H9 (cell line): ENCODE measurements at regions not wholly inside any gene's neighbourhood (a gene's known extent, or its start where the extent isn't known, plus 50 kb on each side); places are given as distances from the start of the nearest gene placed in this dataset.

Source experiments
- DNase-seq: peaks from one replicate; pipeline ENCODE4 v3.0.0-alpha.2; 2017
- H2AFZ ChIP-seq: one replicate; pipeline ENCODE4 v1.6.1; 2013; ENCODE audit warnings: mild to moderate bottlenecking, low read length, control low read depth, moderate library complexity
- H2AK5ac ChIP-seq: 2 replicates; pipeline ENCODE4 v1.6.1; 2013; ENCODE audit warnings: low read length, control low read depth, mixed read lengths; ENCODE audit not compliant: insufficient read length
- H2BK120ac ChIP-seq: one replicate; pipeline ENCODE4 v1.6.1; 2013; ENCODE audit warnings: low read depth, mild to moderate bottlenecking, low read length, control low read depth, inconsistent platforms; ENCODE audit not compliant: poor library complexity, severe bottlenecking
- H2BK12ac ChIP-seq: 2 replicates; pipeline ENCODE4 v1.6.1; 2013; ENCODE audit warnings: low read length, control low read depth, mixed read lengths, low read depth; ENCODE audit not compliant: insufficient read length
- H2BK15ac ChIP-seq: 2 replicates; pipeline ENCODE4 v1.6.1; 2013; ENCODE audit warnings: low read depth, low read length, control low read depth
- H2BK20ac ChIP-seq: one replicate; pipeline ENCODE4 v1.6.1; 2013; ENCODE audit warnings: low read depth, mild to moderate bottlenecking, low read length, control low read depth, inconsistent platforms; ENCODE audit not compliant: poor library complexity, severe bottlenecking
- H2BK5ac ChIP-seq: 2 replicates; pipeline ENCODE4 v1.6.1; 2013; ENCODE audit warnings: low read length, control low read depth, mixed read lengths; ENCODE audit not compliant: insufficient read length
- H3K14ac ChIP-seq: 2 replicates; pipeline ENCODE4 v1.6.1; 2013; ENCODE audit warnings: low read length, control low read depth; ENCODE audit not compliant: insufficient read depth
- H3K18ac ChIP-seq: 2 replicates; pipeline ENCODE4 v1.6.1; 2013; ENCODE audit warnings: low read depth, mild to moderate bottlenecking, mixed read lengths, low read length, control low read depth; ENCODE audit not compliant: insufficient read length
- H3K23ac ChIP-seq: 2 replicates; pipeline ENCODE4 v1.6.1; 2013; ENCODE audit warnings: low read length, control low read depth, mixed read lengths, low read depth; ENCODE audit not compliant: insufficient read length
- H3K23me2 ChIP-seq: 2 replicates; pipeline ENCODE4 v1.6.1; 2013; ENCODE audit warnings: low read depth, mild to moderate bottlenecking, mixed read lengths, low read length, control low read depth; ENCODE audit not compliant: insufficient read length, poor library complexity, severe bottlenecking
- H3K27ac ChIP-seq: 2 replicates; pipeline ENCODE4 v1.5.1; 2013; ENCODE audit warnings: low read length, control low read depth, mixed read lengths, low read depth; ENCODE audit not compliant: insufficient read length
- H3K27me3 ChIP-seq: 2 replicates; pipeline ENCODE4 v1.6.1; 2013; ENCODE audit warnings: low read length, control low read depth, inconsistent platforms; ENCODE audit not compliant: insufficient read depth
- H3K4ac ChIP-seq: 2 replicates; pipeline ENCODE4 v1.6.1; 2013; ENCODE audit warnings: low read depth, mild to moderate bottlenecking, control low read depth, inconsistent platforms, low read length, moderate library complexity
- H3K4me1 ChIP-seq: 2 replicates; pipeline ENCODE4 v1.6.1; 2013; ENCODE audit warnings: low read length, control low read depth, inconsistent platforms; ENCODE audit not compliant: insufficient read depth
- H3K4me2 ChIP-seq: 2 replicates; pipeline ENCODE4 v1.6.1; 2013; ENCODE audit warnings: low read length, control low read depth, mixed read lengths; ENCODE audit not compliant: insufficient read length, insufficient read depth
- H3K56ac ChIP-seq: 2 replicates; pipeline ENCODE4 v1.6.1; 2013; ENCODE audit warnings: low read depth, mild to moderate bottlenecking, mixed read lengths, low read length, control low read depth; ENCODE audit not compliant: insufficient read length
- H3K79me1 ChIP-seq: 2 replicates; pipeline ENCODE4 v1.6.1; 2013; ENCODE audit warnings: low read depth, mild to moderate bottlenecking, moderate library complexity, low read length, control low read depth, inconsistent platforms; ENCODE audit not compliant: insufficient read depth, poor library complexity, severe bottlenecking
- H3K79me2 ChIP-seq: 2 replicates; pipeline ENCODE4 v1.6.1; 2013; ENCODE audit warnings: low read length, control low read depth, inconsistent platforms; ENCODE audit not compliant: insufficient read depth
- H3K9ac ChIP-seq: 2 replicates; pipeline ENCODE4 v1.6.1; 2013; ENCODE audit warnings: low read length, control low read depth, mixed read lengths; ENCODE audit not compliant: insufficient read length; ENCODE audit errors: extremely low read depth
- H3K9me3 ChIP-seq: one replicate; pipeline ENCODE4 v1.6.1; 2013; ENCODE audit warnings: low read depth, low read length, inconsistent platforms; ENCODE audit not compliant: control insufficient read depth
- H3T11ph ChIP-seq: one replicate; pipeline ENCODE4 v1.6.1; 2013; ENCODE audit warnings: mild to moderate bottlenecking, low read length, control low read depth, inconsistent platforms
- H4K20me1 ChIP-seq: one replicate; pipeline ENCODE4 v1.6.1; 2013; ENCODE audit not compliant: control insufficient read depth, insufficient read length, insufficient read depth
- H4K5ac ChIP-seq: 2 replicates; pipeline ENCODE4 v1.6.1; 2013; ENCODE audit warnings: low read depth, mild to moderate bottlenecking, mixed read lengths, low read length, control low read depth; ENCODE audit not compliant: insufficient read length
- H4K8ac ChIP-seq: replicated peaks from 2 replicates; pipeline ENCODE4 v1.6.1; 2013; ENCODE audit warnings: low read length, control low read depth, mixed read lengths, low read depth; ENCODE audit not compliant: insufficient read length
- H4K91ac ChIP-seq: 2 replicates; pipeline ENCODE4 v1.6.1; 2013; ENCODE audit warnings: low read depth, mild to moderate bottlenecking, moderate library complexity, mixed read lengths, low read length, control low read depth; ENCODE audit not compliant: insufficient read length
- H3K27ac Mint-ChIP-seq, 3 experiments: 2 replicates in 2 of 3; 3 replicates in 1 of 3; pipeline ENCODE4 v1.8.0; 2020 to 2021; ENCODE audit warnings: mixed read lengths in 3 of 3, mild to moderate bottlenecking in 1 of 3, moderate library complexity in 1 of 3
- H3K27me3 Mint-ChIP-seq: 2 replicates; pipeline ENCODE4 v1.8.0; 2021; ENCODE audit warnings: low read depth, mild to moderate bottlenecking, moderate library complexity, mixed read lengths
- H3K36me3 Mint-ChIP-seq, 3 experiments: 2 replicates in 2 of 3; 3 replicates in 1 of 3; pipeline ENCODE4 v1.8.0; 2020 to 2021; ENCODE audit warnings: low read depth in 3 of 3, mixed read lengths in 3 of 3; ENCODE audit not compliant: insufficient read depth in 1 of 3
- H3K4me1 Mint-ChIP-seq, 2 experiments: 2 replicates each; pipeline ENCODE4 v1.8.0; 2020; ENCODE audit warnings: mixed read lengths in 2 of 2
- H3K4me3 Mint-ChIP-seq, 2 experiments: 2 replicates in 1 of 2; 3 replicates in 1 of 2; pipeline ENCODE4 v1.8.0; 2020 to 2021; ENCODE audit warnings: mild to moderate bottlenecking in 2 of 2, mixed read lengths in 2 of 2, moderate library complexity in 1 of 2
- H3K9me3 Mint-ChIP-seq, 2 experiments: 2 replicates in 1 of 2; 3 replicates in 1 of 2; pipeline ENCODE4 v1.8.0; 2020; ENCODE audit warnings: mild to moderate bottlenecking in 2 of 2, mixed read lengths in 2 of 2, moderate library complexity in 1 of 2
- CTCF ChIP-seq: fragments of 200-600 bp; sonication (generic); conservative IDR thresholded peaks from 3 replicates; pipeline ENCODE4 v1.8.0; 2021; ENCODE audit warnings: antibody characterized with exemption, mild to moderate bottlenecking
- WGBS: extraction: QIAGEN DNeasy Blood & Tissue Kit; methylation state at CpG from one replicate; pipeline ENCODE4 v1.1.7; 2013; ENCODE audit warnings: missing lambda C conversion rate, low lambda C conversion rate, mixed read lengths; ENCODE audit not compliant: insufficient read length; ENCODE audit errors: extremely low coverage; 5-methylcytosine and 5-hydroxymethylcytosine counted together

GRCh38 chr12:24599736-24600135, 349.2 kb downstream of the BCAT1 start:
- no peak for DNase-seq
- H3K23ac ChIP-seq = no peak overlapping the region
- no peak for TF ChIP-seq CTCF
- Mint-ChIP-seq H3K27ac (no peak overlapping the region), H3K9me3 (no peaks in the 10 kb centered on the region; a peak in 1 of 5 replicates), H3K4me3 (no peak overlapping the region), H3K36me3 (no peaks in the 10 kb centered on the region), H3K27me3 (no peaks in the 10 kb centered on the region), H3K4me1 (peaks cover 7 to 8% of the 10 kb centered on the region in 2 experiments)
- no peak overlapping the region for H3K27ac ChIP-seq
- H4K20me1 ChIP-seq = no peaks in the 10 kb centered on the region
- no peak overlapping the region for H4K91ac ChIP-seq
- no peak overlapping the region for H4K5ac ChIP-seq
- WGBS = no CpG with 5 or more reads among the region's 5 CpGs
- no peak overlapping the region for H3T11ph ChIP-seq
- no peak overlapping the region for H3K4ac ChIP-seq
- H2BK5ac ChIP-seq = no peak overlapping the region
- no peak overlapping the region for H3K14ac ChIP-seq
- no peak overlapping the region for H3K56ac ChIP-seq
- no peak overlapping the region for H2AK5ac ChIP-seq
- H4K8ac ChIP-seq = no peak overlapping the region
- H3K79me1 ChIP-seq = no peaks in the 10 kb centered on the region
- H3K9ac ChIP-seq = no peak overlapping the region
- no peaks in the 10 kb centered on the region for H3K9me3 ChIP-seq
- no peaks in the 10 kb centered on the region for H3K27me3 ChIP-seq
- H3K23me2 ChIP-seq = no peaks in the 10 kb centered on the region
- H3K4me2 ChIP-seq = no peak overlapping the region
- no peak overlapping the region for H2BK12ac ChIP-seq
- H2AFZ ChIP-seq = no peak overlapping the region
- no peaks in the 10 kb centered on the region for H3K79me2 ChIP-seq
- no peaks in the 10 kb centered on the region for H3K4me1 ChIP-seq
- no peak overlapping the region for H2BK120ac ChIP-seq
- no peak overlapping the region for H3K18ac ChIP-seq
- H2BK15ac ChIP-seq = no peak overlapping the region
- H2BK20ac ChIP-seq = no peak overlapping the region
